ENCODE measurements at regions not wholly inside any gene's neighbourhood (a gene's known extent, or its start where the extent isn't known, plus 50 kb on each side); places are given as distances from the start of the nearest gene placed in this dataset.

- Histone ChIP-seq H2AFZ (ENCODE audit: insufficient read depth, low read depth, low read length, poor library complexity, severe bottlenecking) (no peak overlapping the region), H3K27ac (ENCODE audit: low read length in 2 of 2) (no peak overlapping the region), H3K9me3 (ENCODE audit: control extremely low read depth in 1 of 3, control insufficient read depth in 2 of 3, insufficient read depth in 1 of 3, low read length in 2 of 3) (no peaks in the 10 kb centered on the region), H3K36me3 (replicated peaks in 1 of 2; ENCODE audit: control extremely low read depth in 1 of 2, control insufficient read depth in 1 of 2, extremely low read depth in 1 of 2, insufficient read depth in 2 of 2, low read length in 1 of 2) (no peaks in the 10 kb centered on the region), H3K79me2 (ENCODE audit: control insufficient read depth, insufficient read depth, low read length) (no peaks in the 10 kb centered on the region), H3K27me3 (replicated peaks in 1 of 4; ENCODE audit: control extremely low read depth in 1 of 4, control insufficient read depth in 3 of 4, insufficient read depth in 4 of 4, low read length in 3 of 4) (no peaks in the 10 kb centered on the region), H3K4me3 (ENCODE audit: control extremely low read depth in 1 of 5, extremely low read depth in 1 of 5, insufficient read depth in 1 of 5, low read depth in 2 of 5, low read length in 4 of 5) (no peak overlapping the region), H3K9ac (ENCODE audit: low read length) (no peak overlapping the region), H4K20me1 (ENCODE audit: control insufficient read depth, insufficient read depth, low read length, poor library complexity, severe bottlenecking) (no peaks in the 10 kb centered on the region), H3K4me1 (ENCODE audit: control insufficient read depth in 2 of 2, insufficient read depth in 2 of 2, low read length in 2 of 2) (no peaks in the 10 kb centered on the region), H3K4me2 (replicated peaks; ENCODE audit: low read depth, low read length, poor library complexity, severe bottlenecking) (no peak overlapping the region)
- H3K27me3 Mint-ChIP-seq, result no peaks in the 10 kb centered on the region
- DNase-seq (no peak), ATAC-seq (ENCODE audit: low read depth) (no peak)
- POLR2A ChIA-PET, result no interaction called here
- CTCF ChIA-PET, result no interaction called here
- H3K9me3 Mint-ChIP-seq (ENCODE audit: insufficient read depth), result no peaks in the 10 kb centered on the region
- H3K4me3 Mint-ChIP-seq, result no peak overlapping the region
- no peaks in the 10 kb centered on the region for H3K4me1 Mint-ChIP-seq
- no peak overlapping the region for H3K27ac Mint-ChIP-seq
- intact Hi-C loops (cut with micrococcal nuclease), result no loop called here
- TF ChIP-seq CTCF (IDR thresholded peaks at IDR 0.05) (no peak), EZH2 (IDR thresholded peaks at IDR 0.05; ENCODE audit: borderline replicate concordance, insufficient read depth, low read depth, low read length, poor library complexity, severe bottlenecking) (no peak)
- WGBS (ENCODE audit: insufficient coverage), result 60% methylated on average over 1 of the region's 3 CpGs
Observed at GRCh38 chr10:58888957-58889356, 287.5 kb upstream of the PHYHIPL start.

- CTCF ChIA-PET, result interaction anchor here (1.2 kb wide), 1 partner anchor 17 kb away, joined by 4 read pairs; no protein-coding TSS in a partner anchor
- Histone ChIP-seq H3K9me3 (ENCODE audit: control extremely low read depth in 1 of 3, control insufficient read depth in 2 of 3, insufficient read depth in 1 of 3, low read length in 2 of 3) (no peaks in the 10 kb centered on the region), H3K27ac (ENCODE audit: low read length in 2 of 2) (no peak overlapping the region), H2AFZ (ENCODE audit: insufficient read depth, low read depth, low read length, poor library complexity, severe bottlenecking) (no peak overlapping the region), H3K4me2 (replicated peaks; ENCODE audit: low read depth, low read length, poor library complexity, severe bottlenecking) (no peak overlapping the region), H3K36me3 (replicated peaks in 1 of 2; ENCODE audit: control extremely low read depth in 1 of 2, control insufficient read depth in 1 of 2, extremely low read depth in 1 of 2, insufficient read depth in 2 of 2, low read length in 1 of 2) (no peaks in the 10 kb centered on the region), H3K9ac (ENCODE audit: low read length) (no peak overlapping the region), H3K4me3 (ENCODE audit: control extremely low read depth in 1 of 5, extremely low read depth in 1 of 5, insufficient read depth in 1 of 5, low read depth in 2 of 5, low read length in 4 of 5) (no peak overlapping the region), H3K27me3 (replicated peaks in 1 of 4; ENCODE audit: control extremely low read depth in 1 of 4, control insufficient read depth in 3 of 4, insufficient read depth in 4 of 4, low read length in 3 of 4) (no peaks in the 10 kb centered on the region), H4K20me1 (ENCODE audit: control insufficient read depth, insufficient read depth, low read length, poor library complexity, severe bottlenecking) (no peaks in the 10 kb centered on the region), H3K4me1 (ENCODE audit: control insufficient read depth in 2 of 2, insufficient read depth in 2 of 2, low read length in 2 of 2) (no peaks in the 10 kb centered on the region), H3K79me2 (ENCODE audit: control insufficient read depth, insufficient read depth, low read length) (no peaks in the 10 kb centered on the region)
- TF ChIP-seq CTCF (IDR thresholded peaks at IDR 0.05), result no peak
- no peak for TF ChIP-seq EZH2 (IDR thresholded peaks at IDR 0.05; ENCODE audit: borderline replicate concordance, insufficient read depth, low read depth, low read length, poor library complexity, severe bottlenecking)
- no CpG with 5 or more reads among the region's 3 CpGs for WGBS (ENCODE audit: insufficient coverage)
- no peak for DNase-seq
- Mint-ChIP-seq H3K27me3 (no peaks in the 10 kb centered on the region), H3K9me3 (ENCODE audit: insufficient read depth) (no peaks in the 10 kb centered on the region), H3K4me3 (no peak overlapping the region), H3K4me1 (no peaks in the 10 kb centered on the region), H3K27ac (no peak overlapping the region)
- no peak for ATAC-seq (ENCODE audit: low read depth)
- intact Hi-C loops (cut with micrococcal nuclease), result no loop called here
- POLR2A ChIA-PET, result no interaction called here
Observed at GRCh38 chr10:58892031-58892531, 284.4 kb upstream of the PHYHIPL start.

Data from B cell (primary cell).